GM23338 (cell line): ENCODE measurements at regions not wholly inside any gene's neighbourhood (a gene's known extent, or its start where the extent isn't known, plus 50 kb on each side); places are given as distances from the start of the nearest gene placed in this dataset.
"Not testable (repeated sequence)": the region's sequence is repeated elsewhere in the genome, so short reads cannot be mapped to it uniquely, and the experiment has no call there.

Experiments used
- CTCF ChIP-seq, 2 experiments: fragments of 200-600 bp in 1 of 2; sonication (generic) in 1 of 2; conservative IDR thresholded peaks; 2 replicates each; pipeline versions ENCODE4 v1.5.1 to v1.6.1; 2016 to 2017; ENCODE audit warnings: antibody characterized with exemption in 2 of 2, low read depth in 2 of 2, mild to moderate bottlenecking in 2 of 2, moderate library complexity in 1 of 2
- POLR2AphosphoS5 ChIP-seq: IDR thresholded peaks from 2 replicates; pipeline ENCODE4 v1.6.1; 2016; ENCODE audit warnings: antibody characterized with exemption, low read depth
- REST ChIP-seq: IDR thresholded peaks from one replicate; pipeline ENCODE4 v1.6.1; 2018; ENCODE audit warnings: antibody characterized with exemption; ENCODE audit not compliant: unreplicated experiment

- not testable (repeated sequence) for TF ChIP-seq POLR2AphosphoS5; REST; CTCF (conservative IDR thresholded peaks at IDR 0.05; ENCODE audit: low read depth in 2 of 2)
These were observed 200.9 kb upstream of the PITRM1 start for GRCh38 chr10:3373374-3374027.
